ENCODE measurements at regions not wholly inside any gene's neighbourhood (a gene's known extent, or its start where the extent isn't known, plus 50 kb on each side); places are given as distances from the start of the nearest gene placed in this dataset.

- no peak for TF ChIP-seq BCL3 (IDR thresholded peaks at IDR 0.05)
Observed at GRCh38 chr18:71025505-71026225, 736.8 kb downstream of the SOCS6 start (continued).

GRCh38 chr18:71022389-71022788, 733.5 kb downstream of the SOCS6 start:
- ChIA-PET CTCF (interaction anchor here (0.6 kb wide), 1 partner anchor 206 kb away, joined by 3 read pairs; no protein-coding TSS in a partner anchor), POLR2A (no interaction called here)
- no peak for TF ChIP-seq JUN (IDR thresholded peaks at IDR 0.05)
- H3K4me3 ChIP-seq, result no peak overlapping the region
- no peak for DNase-seq (ENCODE audit: low read depth in 1 of 2, low spot score in 1 of 2)
- no peaks in the 10 kb centered on the region for H3K4me1 ChIP-seq
- ATAC-seq, result no peak
- no peak overlapping the region for H3K27ac ChIP-seq
- H3K9me3 ChIP-seq, result no peaks in the 10 kb centered on the region
- FAIRE-seq, result no peak
- WGBS (ENCODE audit: missing lambda C conversion rate), result 32% methylated on average over 1 of the region's 1 CpG
- no peak overlapping the region for H3K4me2 ChIP-seq

- WGBS (ENCODE audit: missing lambda C conversion rate), result 70% methylated on average over 2 of the region's 2 CpGs
- ChIA-PET CTCF (no interaction called here), POLR2A (no interaction called here)
- TF ChIP-seq JUNB (IDR thresholded peaks at IDR 0.05) (no peak), EHF (CRISPR knock-in tag; IDR thresholded peaks at IDR 0.05) (no peak), EP300 (IDR thresholded peaks at IDR 0.05) (no peak), NR3C1 (IDR thresholded peaks at IDR 0.05) (no peak), ZSCAN20 (CRISPR knock-in tag; IDR thresholded peaks at IDR 0.05) (no peak), KDM5A (IDR thresholded peaks at IDR 0.05) (no peak), RCOR1 (IDR thresholded peaks at IDR 0.05; ENCODE audit: low read depth, low read length) (no peak), ATOH8 (CRISPR knock-in tag; IDR thresholded peaks at IDR 0.05; ENCODE audit: low read depth) (no peak), POLR2AphosphoS2 (conservative IDR thresholded peaks at IDR 0.05; ENCODE audit: low read length) (no peak), SREBF2 (IDR thresholded peaks at IDR 0.05) (no peak), HMGXB4 (CRISPR knock-in tag; IDR thresholded peaks at IDR 0.05; ENCODE audit: borderline replicate concordance) (no peak), REST (IDR thresholded peaks at IDR 0.05) (no peak), ESRRA (IDR thresholded peaks at IDR 0.05; ENCODE audit: borderline replicate concordance, low read length) (no peak), ELK1 (IDR thresholded peaks at IDR 0.05; ENCODE audit: low read depth, low read length) (no peak), SMC3 (IDR thresholded peaks at IDR 0.05) (no peak), HES2 (IDR thresholded peaks at IDR 0.05) (no peak), FOSL2 (IDR thresholded peaks at IDR 0.05) (no peak), FOSL2 (CRISPR knock-in tag; IDR thresholded peaks at IDR 0.05) (no peak)
- Histone ChIP-seq H3K4me1 (no peaks in the 10 kb centered on the region), H3K4me3 (no peak overlapping the region), H3K27ac (no peak overlapping the region), H3K4me2 (no peak overlapping the region), H3K9me3 (no peaks in the 10 kb centered on the region)
- ATAC-seq (no peak), DNase-seq (ENCODE audit: low read depth in 1 of 2, low spot score in 1 of 2) (no peak), FAIRE-seq (no peak)
Observed at GRCh38 chr18:71021030-71021362, 732.2 kb downstream of the SOCS6 start.
